Skeletal muscle tissue (tissue), 3 donors: ENCODE measurements at regions not wholly inside any gene's neighbourhood (a gene's known extent, or its start where the extent isn't known, plus 50 kb on each side); places are given as distances from the start of the nearest gene placed in this dataset.

Experiments used
- H3K27ac ChIP-seq: one replicate; pipeline ENCODE4 v1.7.0; 2013; ENCODE audit warnings: mild to moderate bottlenecking, low read depth, low read length, inconsistent platforms
- H3K27me3 ChIP-seq, 3 donors: one replicate each; pipeline ENCODE4 v1.7.0; 2013; ENCODE audit warnings: low read length in 3 of 3; ENCODE audit not compliant: control insufficient read depth in 3 of 3, insufficient read depth in 3 of 3
- H3K36me3 ChIP-seq, 3 donors: one replicate each; pipeline ENCODE4 v1.7.0; 2013; ENCODE audit warnings: low read length in 3 of 3; ENCODE audit not compliant: control insufficient read depth in 3 of 3, insufficient read depth in 3 of 3
- H3K4me1 ChIP-seq, 3 donors: one replicate each; pipeline ENCODE4 v1.7.0; 2013; ENCODE audit warnings: low read length in 3 of 3, mild to moderate bottlenecking in 3 of 3; ENCODE audit not compliant: control insufficient read depth in 3 of 3, insufficient read depth in 3 of 3
- H3K4me3 ChIP-seq, 3 donors: one replicate each; pipeline ENCODE4 v1.7.0; 2013; ENCODE audit warnings: low read length in 3 of 3
- H3K9ac ChIP-seq, 3 donors: one replicate each; pipeline ENCODE4 v1.7.0; 2013; ENCODE audit warnings: low read length in 3 of 3, mild to moderate bottlenecking in 3 of 3, moderate library complexity in 2 of 3, low read depth in 1 of 3
- H3K9me3 ChIP-seq, 3 donors: one replicate each; pipeline ENCODE4 v1.7.0; 2013; ENCODE audit warnings: low read length in 3 of 3; ENCODE audit not compliant: control insufficient read depth in 3 of 3
- donor health status: Osteomylitis.

DNA sequence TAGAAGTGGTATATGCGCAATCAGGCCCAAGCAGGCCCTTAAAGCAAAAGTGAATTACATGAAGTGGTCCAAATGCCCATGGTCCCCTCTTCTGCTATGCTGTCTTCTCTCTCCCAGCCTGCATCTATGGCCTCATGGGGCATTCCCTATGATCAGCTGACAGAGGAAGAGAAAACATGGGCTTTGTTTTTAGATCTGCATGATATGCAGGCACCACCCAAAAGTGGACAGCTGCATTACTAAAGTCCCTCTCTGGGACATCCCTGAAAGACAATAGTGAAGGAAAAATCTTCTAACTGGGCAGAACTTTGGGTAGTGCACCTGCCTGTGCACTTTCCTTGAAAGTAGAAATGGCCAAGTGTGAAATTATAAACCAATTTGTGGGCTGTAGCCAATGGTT lies 145.2 kb upstream of the ARID2 start:
- no peak overlapping the region for H3K9ac ChIP-seq
- no peak overlapping the region for H3K4me3 ChIP-seq
- H3K27ac ChIP-seq, result no peak overlapping the region
- no peaks in the 10 kb centered on the region for H3K36me3 ChIP-seq
- H3K27me3 ChIP-seq, result no peaks in the 10 kb centered on the region
- no peaks in the 10 kb centered on the region for H3K4me1 ChIP-seq
- H3K9me3 ChIP-seq, result no peaks in the 10 kb centered on the region

DNA sequence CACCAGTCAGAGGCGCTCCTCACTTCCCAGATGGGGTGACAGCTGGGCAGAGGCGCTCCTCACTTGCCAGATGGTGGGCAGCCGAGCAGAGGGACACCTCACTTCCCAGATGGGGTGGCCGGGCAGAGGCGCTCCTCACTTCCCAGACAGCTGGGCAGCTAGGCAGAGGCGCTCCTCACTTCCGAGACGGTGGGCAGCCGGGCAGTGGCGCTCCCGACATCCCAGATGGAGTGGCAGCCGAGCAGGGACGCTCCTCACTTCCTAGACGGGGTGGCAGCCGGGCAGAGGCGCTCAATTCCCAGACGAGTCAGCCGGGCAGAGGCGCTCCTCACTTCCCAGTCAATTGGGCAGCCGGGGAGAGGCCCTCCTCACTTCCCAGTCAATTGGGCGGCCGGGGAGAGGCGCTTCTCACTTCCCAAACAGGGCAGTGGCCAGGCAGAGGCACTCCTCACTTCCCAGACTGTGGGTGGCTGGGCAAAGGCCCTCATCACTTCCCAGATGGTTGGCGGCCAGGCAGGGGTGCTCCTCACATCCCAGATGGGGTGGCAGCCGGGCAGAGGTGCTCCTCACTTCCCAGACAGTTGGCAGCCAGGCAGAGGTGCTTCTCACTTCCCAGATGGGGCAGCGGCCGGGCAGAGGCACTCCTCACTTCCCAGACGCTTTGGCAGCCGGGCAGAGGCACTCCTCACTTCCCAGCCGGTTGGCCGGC lies 143.8 kb upstream of the ARID2 start:
- Histone ChIP-seq H3K9me3 (no peaks in the 10 kb centered on the region), H3K36me3 (no peaks in the 10 kb centered on the region), H3K27me3 (no peaks in the 10 kb centered on the region), H3K9ac (no peak overlapping the region), H3K4me1 (no peaks in the 10 kb centered on the region), H3K4me3 (no peak overlapping the region), H3K27ac (no peak overlapping the region)

DNA sequence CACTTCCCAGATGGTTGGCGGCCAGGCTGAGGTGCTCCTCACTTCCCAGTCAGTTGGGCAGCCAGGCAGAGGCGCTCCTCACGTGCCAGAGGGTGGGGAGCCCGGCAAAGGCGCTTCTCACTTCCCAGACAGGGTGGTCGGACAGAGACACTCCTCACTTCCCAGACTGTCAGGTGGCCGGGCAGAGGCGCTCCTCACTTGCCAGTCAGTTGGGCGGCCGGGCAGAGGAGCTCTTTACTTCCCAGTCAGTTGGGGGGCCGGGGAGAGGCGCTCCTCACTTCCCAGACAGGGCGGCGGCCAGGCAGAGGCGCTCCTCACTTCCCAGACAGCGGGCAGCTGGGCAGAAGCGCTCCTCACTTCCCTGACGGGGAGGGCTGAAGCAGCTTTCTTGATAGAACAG lies 143.0 kb upstream of the ARID2 start:
- Histone ChIP-seq H3K27ac (no peak overlapping the region), H3K9me3 (no peaks in the 10 kb centered on the region), H3K4me3 (no peak overlapping the region), H3K27me3 (no peaks in the 10 kb centered on the region), H3K4me1 (no peaks in the 10 kb centered on the region), H3K9ac (no peak overlapping the region), H3K36me3 (no peaks in the 10 kb centered on the region)

DNA sequence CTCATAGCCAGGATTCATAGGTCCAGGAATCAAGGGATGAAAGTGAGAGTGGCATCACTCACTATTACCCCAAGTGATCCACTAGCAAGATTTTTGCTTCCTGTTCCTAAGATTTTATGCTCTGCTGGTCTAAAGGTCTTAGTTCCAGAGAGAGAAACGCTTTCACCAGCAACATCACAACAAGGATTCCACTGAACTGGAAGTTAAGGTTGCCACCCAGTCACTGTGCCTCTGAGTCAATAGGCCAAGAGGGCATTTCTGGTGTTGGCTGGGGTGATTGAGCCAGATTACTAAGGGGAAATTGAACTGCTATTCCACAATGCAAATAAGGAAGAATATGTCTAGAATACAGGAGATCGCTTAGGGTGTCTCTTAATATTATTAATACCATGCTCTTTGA lies 142.5 kb upstream of the ARID2 start:
- H3K36me3 ChIP-seq, result no peaks in the 10 kb centered on the region
- H3K9ac ChIP-seq, result no peak overlapping the region
- no peaks in the 10 kb centered on the region for H3K9me3 ChIP-seq
- no peak overlapping the region for H3K27ac ChIP-seq
- H3K4me1 ChIP-seq, result no peaks in the 10 kb centered on the region
- H3K4me3 ChIP-seq, result no peak overlapping the region
- H3K27me3 ChIP-seq, result no peaks in the 10 kb centered on the region

DNA sequence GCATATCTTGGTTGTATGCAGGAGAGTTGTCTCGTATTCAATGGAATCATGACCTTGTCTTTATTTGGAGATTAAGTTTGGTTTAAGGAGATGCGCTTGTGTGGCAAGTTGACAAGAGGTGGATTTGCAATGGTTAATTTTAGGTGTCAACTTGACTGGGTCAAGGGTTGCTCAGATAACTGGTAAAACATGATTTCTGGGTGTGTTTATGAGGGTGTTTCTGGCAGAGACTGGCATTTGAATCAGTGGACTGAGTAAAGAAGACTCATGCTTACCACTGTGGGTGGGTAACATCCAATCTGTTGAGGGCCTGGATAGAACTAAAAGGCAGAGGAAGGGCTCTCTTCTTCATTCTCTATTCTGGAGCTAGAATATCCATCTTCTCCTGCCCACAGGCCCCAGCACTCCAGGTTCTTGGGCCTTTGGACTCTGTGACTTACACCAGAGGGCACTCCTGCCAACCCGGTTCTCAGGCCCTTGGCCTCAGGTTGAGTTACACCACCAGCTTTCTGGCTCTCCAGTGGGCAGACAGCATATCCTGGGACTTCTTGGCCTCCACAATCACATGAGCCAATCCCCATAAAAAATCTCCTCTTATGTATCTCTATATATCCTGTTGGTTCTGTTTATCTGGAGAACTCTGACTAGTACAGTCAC lies 141.5 kb upstream of the ARID2 start:
- H3K27me3 ChIP-seq, result no peaks in the 10 kb centered on the region
- no peaks in the 10 kb centered on the region for H3K9me3 ChIP-seq
- no peaks in the 10 kb centered on the region for H3K4me1 ChIP-seq
- H3K27ac ChIP-seq, result no peak overlapping the region
- no peaks in the 10 kb centered on the region for H3K36me3 ChIP-seq
- H3K4me3 ChIP-seq, result no peak overlapping the region
- no peak overlapping the region for H3K9ac ChIP-seq

DNA sequence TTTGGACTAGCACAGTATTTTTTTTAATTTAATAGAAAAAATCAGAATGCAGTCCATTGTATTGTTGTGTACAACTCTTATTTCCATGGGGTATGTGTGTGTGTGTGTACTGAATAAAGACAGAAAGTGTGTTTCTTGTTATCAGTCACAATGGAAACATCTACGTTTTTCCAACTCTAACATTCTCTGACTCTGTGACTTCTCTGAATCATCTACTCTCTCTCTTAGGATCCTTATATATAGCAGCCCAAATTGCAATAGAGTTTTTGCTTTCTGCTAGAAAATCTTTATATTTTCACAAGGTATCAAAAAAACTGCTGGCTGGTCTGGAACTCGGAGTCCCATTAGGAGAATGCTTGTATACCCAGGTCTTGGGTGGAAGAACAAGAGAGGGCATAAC lies 138.9 kb upstream of the ARID2 start:
- Histone ChIP-seq H3K27me3 (no peaks in the 10 kb centered on the region), H3K4me3 (no peak overlapping the region), H3K27ac (no peak overlapping the region), H3K36me3 (no peaks in the 10 kb centered on the region), H3K4me1 (no peaks in the 10 kb centered on the region), H3K9ac (no peak overlapping the region), H3K9me3 (no peaks in the 10 kb centered on the region)

DNA sequence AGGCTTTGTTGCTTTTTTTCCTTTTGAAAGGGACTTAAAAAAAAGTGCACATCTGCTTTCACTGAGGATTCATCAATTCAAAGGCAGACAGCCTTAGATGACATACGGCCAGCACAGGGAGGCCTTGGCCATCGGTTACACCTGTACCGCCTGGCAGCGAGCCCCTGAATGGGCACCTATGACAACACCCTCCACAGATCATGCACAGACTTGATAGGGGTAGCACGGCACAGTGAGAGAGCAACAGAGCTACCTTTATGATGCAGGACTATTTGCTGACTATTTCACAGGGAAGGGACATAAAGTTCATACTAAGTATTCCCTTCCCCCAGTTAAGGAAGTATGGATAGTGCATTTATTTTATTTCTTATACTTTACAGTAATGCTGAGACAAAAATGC lies 137.9 kb upstream of the ARID2 start:
- Histone ChIP-seq H3K4me1 (no peaks in the 10 kb centered on the region), H3K36me3 (no peaks in the 10 kb centered on the region), H3K9me3 (no peaks in the 10 kb centered on the region), H3K9ac (no peak overlapping the region), H3K27me3 (no peaks in the 10 kb centered on the region), H3K4me3 (no peak overlapping the region), H3K27ac (no peak overlapping the region)

DNA sequence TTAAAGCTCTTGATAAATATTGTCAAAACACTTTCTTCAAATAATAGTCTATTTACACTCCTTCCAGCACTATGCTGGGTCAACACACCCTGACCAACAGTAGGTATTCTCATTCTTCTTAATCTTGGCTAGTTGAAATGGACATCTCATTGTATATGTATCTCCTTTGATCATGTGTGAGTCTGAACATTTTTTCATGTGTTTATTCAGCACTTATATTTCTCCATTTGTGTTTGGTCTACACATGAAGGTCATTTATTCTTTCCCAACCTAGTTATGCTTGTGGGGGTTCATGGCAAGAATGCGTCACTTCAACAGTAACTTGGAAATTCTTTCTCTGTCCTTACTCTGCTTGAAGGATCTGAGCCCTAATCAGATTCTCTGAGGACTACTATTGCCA lies 133.1 kb upstream of the ARID2 start:
- H3K4me1 ChIP-seq, result no peaks in the 10 kb centered on the region
- H3K9me3 ChIP-seq, result no peaks in the 10 kb centered on the region
- H3K9ac ChIP-seq, result no peak overlapping the region
- no peaks in the 10 kb centered on the region for H3K36me3 ChIP-seq
- H3K4me3 ChIP-seq, result no peak overlapping the region
- no peaks in the 10 kb centered on the region for H3K27me3 ChIP-seq
- H3K27ac ChIP-seq, result no peak overlapping the region

- no peaks in the 10 kb centered on the region for H3K27me3 ChIP-seq
- no peak overlapping the region for H3K27ac ChIP-seq
- H3K36me3 ChIP-seq, result no peaks in the 10 kb centered on the region
- H3K4me3 ChIP-seq, result no peak overlapping the region
- H3K9me3 ChIP-seq, result no peaks in the 10 kb centered on the region
- H3K9ac ChIP-seq, result no peak overlapping the region
- no peaks in the 10 kb centered on the region for H3K4me1 ChIP-seq
Observed at GRCh38 chr12:45598336-45598735, 131.2 kb upstream of the ARID2 start.

DNA sequence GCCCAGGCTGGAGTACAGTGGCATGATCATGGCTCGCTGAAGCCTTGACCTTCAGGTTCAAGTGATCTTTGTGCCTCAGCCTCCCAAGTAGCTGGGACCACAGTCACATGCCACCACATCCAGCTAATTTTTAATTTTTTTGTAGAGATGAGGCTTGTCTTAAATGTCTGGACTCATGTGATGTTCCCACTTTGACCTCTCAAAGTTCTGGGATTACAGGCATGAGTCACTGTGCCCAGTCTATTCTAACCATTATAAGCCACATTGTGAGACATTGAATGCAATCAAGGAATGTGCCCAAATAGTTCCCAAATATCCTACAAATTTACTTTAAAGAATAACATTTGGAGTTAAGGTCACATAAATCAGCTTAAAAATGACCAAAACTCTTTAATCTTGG lies 130.7 kb upstream of the ARID2 start:
- Histone ChIP-seq H3K9ac (no peak overlapping the region), H3K4me3 (no peak overlapping the region), H3K4me1 (no peaks in the 10 kb centered on the region), H3K27ac (no peak overlapping the region), H3K36me3 (no peaks in the 10 kb centered on the region), H3K27me3 (no peaks in the 10 kb centered on the region), H3K9me3 (no peaks in the 10 kb centered on the region)
